Activated B cell treated with CpG ODN at 0.5 μM for 24 hours (primary cell): ENCODE measurements at regions not wholly inside any gene's neighbourhood (a gene's known extent, or its start where the extent isn't known, plus 50 kb on each side); places are given as distances from the start of the nearest gene placed in this dataset.

Source experiments
- ATAC-seq: fragments of 200-7000 bp; cut with Tn5 transposase; one replicate; pipeline ENCODE4 v1.10.0; 2021; ENCODE audit warnings: low read depth, mild to moderate bottlenecking, moderate library complexity
- CTCF ChIA-PET: fragments of 350-600 bp; sonication (Branson Sonifier 250); formaldehyde crosslinking; loops from one replicate; lab custom pipeline; 2021; ENCODE audit warnings: antibody characterized with exemption; lab: Charles Lee
- POLR2A ChIA-PET: fragments of 350-600 bp; sonication (Branson Sonifier 250); formaldehyde crosslinking; loops from one replicate; lab custom pipeline; 2021; ENCODE audit warnings: antibody characterized with exemption; lab: Charles Lee
- DNase-seq: peaks from one replicate; pipeline ENCODE4 v3.0.0; 2022
- H3K27ac Mint-ChIP-seq: one replicate; pipeline ENCODE4 v1.8.0; 2020; ENCODE audit warnings: mixed read lengths
- H3K27me3 Mint-ChIP-seq: one replicate; pipeline ENCODE4 v1.8.0; 2021; ENCODE audit warnings: mixed read lengths
- H3K36me3 Mint-ChIP-seq: one replicate; pipeline ENCODE4 v1.8.0; 2021; ENCODE audit warnings: low read depth, mixed read lengths
- H3K4me1 Mint-ChIP-seq: one replicate; pipeline ENCODE4 v1.8.0; 2021; ENCODE audit warnings: mixed read lengths
- H3K4me3 Mint-ChIP-seq: one replicate; pipeline ENCODE4 v1.8.0; 2020; ENCODE audit warnings: mild to moderate bottlenecking, mixed read lengths
- H3K9me3 Mint-ChIP-seq: one replicate; pipeline ENCODE4 v1.8.0; 2020; ENCODE audit warnings: mixed read lengths
- CTCF ChIP-seq: fragments of 200-600 bp; IDR thresholded peaks from one replicate; pipeline ENCODE4 v1.8.0; 2022; ENCODE audit warnings: antibody characterized with exemption, mild to moderate bottlenecking
- intact Hi-C: fragments of 100-400 bp; cut with micrococcal nuclease; formaldehyde crosslinking; loops from one replicate; pipeline ENCODE4 v1.15.1; 2024

GRCh38 chr7:131047651-131048304, 279.9 kb upstream of the MKLN1 start:
- ChIA-PET CTCF (interaction anchor here (1.7 to 2.4 kb wide), 2 partner anchors 66 to 151 kb away, joined by 5 to 10 read pairs; no protein-coding TSS in a partner anchor), POLR2A (interaction anchor here (1.3 kb wide), 1 partner anchor 9 kb away, joined by 3 read pairs; no protein-coding TSS in a partner anchor)
- Mint-ChIP-seq H3K4me1 (peaks cover 56% of the 10 kb centered on the region), H3K36me3 (peaks cover 61% of the 10 kb centered on the region), H3K27ac (peak overlapping the region; percentile 73), H3K27me3 (no peaks in the 10 kb centered on the region), H3K9me3 (no peaks in the 10 kb centered on the region), H3K4me3 (no peak overlapping the region)
- no peak for ATAC-seq
- no peak for TF ChIP-seq CTCF
- intact Hi-C loops: no loop called here
- no peak for DNase-seq

- no peak for TF ChIP-seq CTCF
- DNase-seq (no peak), ATAC-seq (no peak)
- H3K27me3 Mint-ChIP-seq: no peaks in the 10 kb centered on the region
- POLR2A ChIA-PET: interaction anchor here (0.6 kb wide), 1 partner anchor 109 kb away, joined by 3 read pairs; no protein-coding TSS in a partner anchor
- no peak overlapping the region for H3K27ac Mint-ChIP-seq
- no peaks in the 10 kb centered on the region for H3K9me3 Mint-ChIP-seq
- peaks cover 57% of the 10 kb centered on the region for H3K36me3 Mint-ChIP-seq
- H3K4me1 Mint-ChIP-seq: peaks cover 74% of the 10 kb centered on the region
- H3K4me3 Mint-ChIP-seq: no peak overlapping the region
- CTCF ChIA-PET: interaction anchor here (1.5 to 1.6 kb wide), 2 partner anchors 11 to 154 kb away, joined by 4 to 8 read pairs; no protein-coding TSS in a partner anchor
- intact Hi-C loops: no loop called here
Observed at GRCh38 chr7:131051304-131051703, 276.4 kb upstream of the MKLN1 start.

GRCh38 chr7:131052285-131052904, 275.3 kb upstream of the MKLN1 start:
- Mint-ChIP-seq H3K9me3 (no peaks in the 10 kb centered on the region), H3K27me3 (no peaks in the 10 kb centered on the region), H3K4me1 (peaks cover 76% of the 10 kb centered on the region), H3K4me3 (no peak overlapping the region), H3K36me3 (peaks cover 51% of the 10 kb centered on the region), H3K27ac (no peak overlapping the region)
- ChIA-PET POLR2A (interaction anchor here (0.7 to 1.3 kb wide), 3 partner anchors 20 to 60 kb away, joined by 3 to 4 read pairs (median 3); no protein-coding TSS in a partner anchor), CTCF (interaction anchor here (1.5 to 2.1 kb wide), 3 partner anchors 12 to 155 kb away, joined by 4 to 8 read pairs (median 4); no protein-coding TSS in a partner anchor)
- TF ChIP-seq CTCF: no peak
- DNase-seq (no peak), ATAC-seq (no peak)
- intact Hi-C loops: no loop called here

- no peak for DNase-seq
- Mint-ChIP-seq H3K4me1 (peaks cover 72% of the 10 kb centered on the region), H3K4me3 (peak overlapping the region; percentile 42), H3K27ac (peak overlapping the region; percentile 97), H3K27me3 (no peaks in the 10 kb centered on the region), H3K9me3 (no peaks in the 10 kb centered on the region), H3K36me3 (peaks cover 34% of the 10 kb centered on the region)
- ChIA-PET POLR2A (interaction anchor here (1.1 to 2.3 kb wide), 4 partner anchors 11 to 51 kb away, joined by 3 to 15 read pairs (median 9); no protein-coding TSS in a partner anchor), CTCF (interaction anchor here (2.3 to 2.7 kb wide), 3 partner anchors 13 to 74 kb away, joined by 9 to 13 read pairs (median 13); no protein-coding TSS in a partner anchor)
- TF ChIP-seq CTCF: no peak
- intact Hi-C loops: loop anchor here (2.0 kb wide), 1 partner anchor 51 kb away; no protein-coding TSS in a partner anchor
- no peak for ATAC-seq
Observed at GRCh38 chr7:131056007-131056406, 271.7 kb upstream of the MKLN1 start.
